ENCODE measurements at regions not wholly inside any gene's neighbourhood (a gene's known extent, or its start where the extent isn't known, plus 50 kb on each side); places are given as distances from the start of the nearest gene placed in this dataset.
"Not testable (repeated sequence)": the region's sequence is repeated elsewhere in the genome, so short reads cannot be mapped to it uniquely, and the experiment has no call there.

DNA sequence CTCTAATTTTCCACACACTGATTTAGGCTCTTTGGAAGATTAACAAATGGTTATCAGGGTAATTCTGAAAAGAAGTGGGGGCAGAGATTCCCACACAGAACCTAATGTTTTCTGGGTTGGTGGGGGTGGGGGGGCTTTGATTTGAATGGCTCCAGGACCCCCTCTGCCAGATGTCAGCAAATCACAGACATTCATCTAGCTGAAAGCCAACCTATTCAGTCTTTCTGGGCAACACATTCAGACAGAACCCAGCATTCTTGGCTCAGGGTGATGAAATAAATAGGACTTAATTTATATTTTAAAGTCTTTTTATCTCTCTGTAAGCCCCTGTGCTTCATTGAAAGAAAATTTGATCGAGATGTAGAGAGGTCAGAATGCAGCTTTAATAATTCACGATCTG, 533.2 kb downstream of the XYLT1 start:
- no peaks in the 10 kb centered on the region for H3K9me3 Mint-ChIP-seq
- TF ChIP-seq, protein P1, sequence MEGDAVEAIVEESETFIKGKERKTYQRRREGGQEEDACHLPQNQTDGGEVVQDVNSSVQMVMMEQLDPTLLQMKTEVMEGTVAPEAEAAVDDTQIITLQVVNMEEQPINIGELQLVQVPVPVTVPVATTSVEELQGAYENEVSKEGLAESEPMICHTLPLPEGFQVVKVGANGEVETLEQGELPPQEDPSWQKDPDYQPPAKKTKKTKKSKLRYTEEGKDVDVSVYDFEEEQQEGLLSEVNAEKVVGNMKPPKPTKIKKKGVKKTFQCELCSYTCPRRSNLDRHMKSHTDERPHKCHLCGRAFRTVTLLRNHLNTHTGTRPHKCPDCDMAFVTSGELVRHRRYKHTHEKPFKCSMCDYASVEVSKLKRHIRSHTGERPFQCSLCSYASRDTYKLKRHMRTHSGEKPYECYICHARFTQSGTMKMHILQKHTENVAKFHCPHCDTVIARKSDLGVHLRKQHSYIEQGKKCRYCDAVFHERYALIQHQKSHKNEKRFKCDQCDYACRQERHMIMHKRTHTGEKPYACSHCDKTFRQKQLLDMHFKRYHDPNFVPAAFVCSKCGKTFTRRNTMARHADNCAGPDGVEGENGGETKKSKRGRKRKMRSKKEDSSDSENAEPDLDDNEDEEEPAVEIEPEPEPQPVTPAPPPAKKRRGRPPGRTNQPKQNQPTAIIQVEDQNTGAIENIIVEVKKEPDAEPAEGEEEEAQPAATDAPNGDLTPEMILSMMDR (IDR thresholded peaks at IDR 0.05; ENCODE audit: unreplicated experiment in 3 of 3) = no peak

DNA sequence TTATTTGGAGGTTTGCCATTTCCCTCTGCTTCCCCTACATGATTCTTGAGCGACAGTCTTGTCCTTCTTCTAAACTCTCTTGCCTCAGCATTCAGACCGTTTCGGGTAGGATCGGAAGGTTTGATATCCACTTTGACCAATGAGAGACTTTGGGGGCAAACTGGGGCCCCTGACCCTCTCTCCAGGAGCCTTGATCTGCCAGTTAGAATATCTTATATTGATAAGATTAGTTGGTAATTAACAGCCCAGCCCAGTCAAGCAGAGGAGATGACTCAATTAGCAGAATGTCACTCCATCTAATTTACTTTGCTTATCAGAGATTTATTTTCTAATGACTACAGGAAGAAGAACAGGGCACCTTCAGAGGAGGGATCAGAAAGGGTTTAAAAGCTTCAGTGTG, 532.8 kb downstream of the XYLT1 start:
- TF ChIP-seq, protein P1 (IDR thresholded peaks at IDR 0.05; ENCODE audit: unreplicated experiment in 3 of 3) = no peak

More for the DNA sequence above, 533.2 kb downstream of the XYLT1 start:
- Mint-ChIP-seq H3K4me3 (no peak overlapping the region), H3K4me1 (no peaks in the 10 kb centered on the region), H3K27me3 (ENCODE audit: low read depth) (peaks cover 26% of the 10 kb centered on the region), H3K27ac (no peak overlapping the region), H3K36me3 (ENCODE audit: low read depth) (no peaks in the 10 kb centered on the region)

DNA sequence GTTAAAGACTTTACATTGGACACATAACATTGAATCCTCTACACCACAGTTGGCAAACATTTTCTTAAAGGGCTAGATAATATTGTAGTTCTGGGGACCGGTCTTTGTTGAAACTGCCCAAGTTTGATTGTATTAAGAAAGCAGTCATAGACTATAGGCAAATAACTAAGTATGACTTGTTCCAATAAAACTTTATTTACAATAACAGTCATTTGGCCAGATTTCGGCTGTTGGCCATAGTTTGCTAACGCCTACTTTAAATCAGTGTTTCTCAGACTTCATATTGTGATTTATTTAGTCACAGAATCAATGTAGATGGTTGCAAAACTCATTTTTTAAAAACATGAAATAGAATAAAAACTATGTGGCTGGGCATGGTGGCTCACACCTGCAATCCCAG, 531.8 kb downstream of the XYLT1 start:
- TF ChIP-seq, protein P1 (IDR thresholded peaks at IDR 0.05; ENCODE audit: unreplicated experiment in 3 of 3) = no peak
- Mint-ChIP-seq H3K27ac (no peak overlapping the region), H3K9me3 (no peaks in the 10 kb centered on the region), H3K4me1 (no peaks in the 10 kb centered on the region), H3K4me3 (no peak overlapping the region), H3K36me3 (ENCODE audit: low read depth) (no peaks in the 10 kb centered on the region), H3K27me3 (ENCODE audit: low read depth) (peaks cover 27% of the 10 kb centered on the region)

More for the DNA sequence above, 532.8 kb downstream of the XYLT1 start:
- Mint-ChIP-seq H3K4me3 (no peak overlapping the region), H3K36me3 (ENCODE audit: low read depth) (no peaks in the 10 kb centered on the region), H3K27me3 (ENCODE audit: low read depth) (peaks cover 27% of the 10 kb centered on the region), H3K9me3 (no peaks in the 10 kb centered on the region), H3K4me1 (no peaks in the 10 kb centered on the region), H3K27ac (no peak overlapping the region)

DNA sequence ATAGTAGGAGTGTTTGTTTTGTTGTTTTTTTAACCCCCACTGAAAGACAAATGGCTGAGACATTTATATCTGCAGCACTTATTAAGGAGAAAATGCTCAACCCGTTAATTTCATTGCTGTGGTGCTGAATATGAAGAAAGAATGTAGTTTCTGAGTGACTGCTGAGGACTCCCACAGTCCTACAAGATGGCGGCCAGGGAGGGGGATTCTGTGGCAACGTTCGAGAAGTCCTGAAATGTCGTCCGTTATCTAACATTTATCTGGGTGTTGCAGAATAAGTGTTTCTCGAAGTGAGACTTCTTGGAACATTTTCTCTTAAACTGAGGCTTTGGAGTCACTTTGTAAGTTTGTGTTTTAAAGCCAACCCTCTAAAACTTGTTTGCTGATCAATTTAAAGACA, 530.4 kb downstream of the XYLT1 start:
- Mint-ChIP-seq H3K9me3 (no peaks in the 10 kb centered on the region), H3K36me3 (ENCODE audit: low read depth) (no peaks in the 10 kb centered on the region), H3K27me3 (ENCODE audit: low read depth) (peaks cover 27% of the 10 kb centered on the region), H3K27ac (no peak overlapping the region), H3K4me1 (no peaks in the 10 kb centered on the region), H3K4me3 (no peak overlapping the region)
- TF ChIP-seq, protein P1 (IDR thresholded peaks at IDR 0.05; ENCODE audit: unreplicated experiment in 3 of 3) = no peak

DNA sequence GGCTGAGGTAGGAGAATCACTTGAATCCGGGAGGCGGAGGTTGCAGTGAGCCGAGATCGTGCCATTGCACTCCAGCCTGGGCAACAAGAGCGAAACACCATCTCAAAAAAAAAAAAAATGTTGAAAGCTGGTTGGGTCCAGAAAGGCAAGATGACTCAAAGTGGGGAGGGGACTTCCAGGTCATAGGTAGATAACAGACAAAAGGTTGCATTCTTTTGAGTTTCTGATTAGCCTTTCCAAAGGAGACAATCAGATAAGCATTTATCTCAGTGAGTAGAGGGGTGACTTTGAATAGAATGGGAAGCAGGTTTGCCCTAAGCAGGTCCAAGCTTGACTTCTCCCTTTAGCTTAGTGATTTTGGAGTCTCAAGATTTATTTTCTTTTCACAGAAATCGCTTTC, 527.9 kb downstream of the XYLT1 start:
- H3K4me3 Mint-ChIP-seq; H3K4me1 Mint-ChIP-seq; H3K27ac Mint-ChIP-seq; H3K9me3 Mint-ChIP-seq; H3K36me3 Mint-ChIP-seq (ENCODE audit: low read depth): not testable (repeated sequence)
- H3K27me3 Mint-ChIP-seq (ENCODE audit: low read depth) = peaks cover 30% of the 10 kb centered on the region

DNA sequence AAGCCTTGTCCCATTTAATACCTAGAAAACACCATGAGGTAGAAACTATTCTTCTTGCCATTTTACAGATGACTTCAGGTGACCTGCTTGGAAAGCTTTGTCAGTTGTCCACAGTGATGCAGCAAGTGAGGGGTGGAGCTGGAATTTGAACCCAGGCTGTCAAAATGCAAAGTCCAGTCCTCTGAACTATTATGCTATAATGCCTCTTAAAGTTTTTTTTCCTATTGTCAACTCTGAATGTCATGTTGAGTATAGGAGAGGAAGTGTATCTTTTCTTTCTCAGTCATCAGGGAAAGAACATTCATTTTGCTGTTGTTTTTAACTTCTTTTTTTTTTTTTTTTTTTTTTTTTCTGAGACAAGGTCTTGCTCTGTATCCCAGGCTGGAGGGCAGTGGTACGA, 525.6 kb downstream of the XYLT1 start:
- peaks cover 16% of the 10 kb centered on the region for H3K9me3 Mint-ChIP-seq
- no peaks in the 10 kb centered on the region for H3K4me1 Mint-ChIP-seq
- no peak overlapping the region for H3K27ac Mint-ChIP-seq
- peaks cover 22% of the 10 kb centered on the region for H3K27me3 Mint-ChIP-seq (ENCODE audit: low read depth)
- H3K36me3 Mint-ChIP-seq (ENCODE audit: low read depth) = no peaks in the 10 kb centered on the region
- H3K4me3 Mint-ChIP-seq = no peak overlapping the region
- TF ChIP-seq, protein P1 (IDR thresholded peaks at IDR 0.05; ENCODE audit: unreplicated experiment in 3 of 3) = no peak
